HG02973 (cell line): ENCODE measurements at regions not wholly inside any gene's neighbourhood (a gene's known extent, or its start where the extent isn't known, plus 50 kb on each side); places are given as distances from the start of the nearest gene placed in this dataset.
"Not testable (repeated sequence)": the region's sequence is repeated elsewhere in the genome, so short reads cannot be mapped to it uniquely, and the experiment has no call there.

Experiments
- ATAC-seq: cut with Tn5 transposase; IDR thresholded peaks from one replicate; pipeline ENCODE4 v1.9.1; 2021; ENCODE audit warnings: moderate library complexity; ENCODE audit not compliant: unreplicated experiment

DNA sequence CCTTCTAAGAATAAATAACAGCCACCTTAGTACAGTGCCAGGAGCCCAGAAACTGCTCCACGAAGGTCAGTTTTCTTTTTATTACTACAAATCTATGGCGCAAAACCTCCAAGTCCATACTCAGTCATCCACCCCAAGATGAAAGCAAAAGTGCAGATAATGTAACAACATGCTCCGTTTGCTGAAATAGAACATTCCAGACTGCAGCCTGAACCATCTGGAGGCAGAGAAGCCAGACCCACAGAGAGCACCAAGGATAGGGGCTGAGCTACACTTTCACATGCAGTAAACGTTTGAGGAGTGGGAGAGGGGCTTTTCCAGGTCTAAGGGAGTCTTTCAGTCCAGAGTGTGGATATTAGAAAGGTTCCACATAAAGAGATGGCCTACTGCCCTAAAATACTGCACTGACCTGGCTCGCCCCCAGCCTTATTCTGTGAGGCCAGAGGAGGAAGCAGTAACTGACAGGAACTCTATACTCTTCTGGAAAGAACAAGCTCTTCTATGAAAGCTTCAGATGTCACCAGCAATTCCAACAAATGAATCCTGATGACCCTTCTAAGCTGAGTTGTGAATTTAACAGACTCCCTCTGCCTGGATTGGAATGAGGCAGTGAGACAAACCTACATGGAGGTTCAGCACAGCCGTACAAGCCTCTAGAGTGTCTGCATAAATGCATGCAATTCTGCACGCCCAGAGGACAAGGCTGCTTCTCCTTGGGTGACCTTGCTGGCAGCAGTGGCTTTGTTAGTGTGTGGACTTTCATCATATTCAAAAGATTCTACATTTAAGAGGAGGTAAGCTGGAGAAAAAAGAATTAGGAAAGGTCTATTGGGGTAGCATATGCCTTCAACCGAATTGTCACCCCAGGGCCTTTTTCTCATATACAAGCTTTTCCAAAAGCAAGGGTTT, 153.9 kb upstream of the EGLN3 start:
- ATAC-seq: no peak

DNA sequence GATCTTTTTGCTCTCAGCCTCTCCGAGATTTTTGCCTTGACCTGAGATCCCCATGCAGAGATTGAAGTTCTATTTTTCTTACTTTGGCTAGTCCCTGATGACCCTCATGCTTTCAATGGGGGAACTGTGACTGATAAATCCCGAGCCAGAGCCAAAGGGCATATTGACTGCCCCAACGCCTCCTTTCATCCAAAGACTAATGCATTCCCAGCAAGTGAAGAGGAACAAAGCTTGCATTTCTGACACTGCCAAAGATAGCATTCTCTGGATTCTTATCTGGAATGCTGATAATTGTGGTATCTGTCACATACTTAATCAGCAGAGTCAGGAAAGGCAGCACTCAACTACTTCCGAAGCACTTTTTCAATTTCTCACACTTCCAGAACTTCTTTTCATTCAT, 152.3 kb upstream of the EGLN3 start:
- no peak for ATAC-seq

DNA sequence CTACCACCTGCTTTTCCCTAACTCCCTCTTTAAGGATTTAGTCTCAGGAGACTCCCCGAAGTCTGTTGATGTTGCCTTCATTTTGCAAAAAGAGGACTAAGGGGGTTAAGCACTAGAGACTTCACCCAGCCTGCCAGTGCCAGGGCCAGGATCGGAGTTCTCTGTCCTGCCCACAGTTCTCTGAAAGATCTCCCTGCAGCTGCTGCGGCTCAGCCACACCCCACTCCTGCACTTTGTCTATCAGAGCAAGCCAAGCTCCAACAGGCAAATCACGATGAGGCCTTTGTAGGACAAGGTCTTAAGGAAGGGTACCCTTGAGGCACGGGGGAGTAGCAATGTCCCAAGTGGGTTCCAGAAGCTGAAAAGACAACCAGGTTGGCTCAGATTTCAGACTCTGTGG, 148.8 kb upstream of the EGLN3 start:
- no peak for ATAC-seq

DNA sequence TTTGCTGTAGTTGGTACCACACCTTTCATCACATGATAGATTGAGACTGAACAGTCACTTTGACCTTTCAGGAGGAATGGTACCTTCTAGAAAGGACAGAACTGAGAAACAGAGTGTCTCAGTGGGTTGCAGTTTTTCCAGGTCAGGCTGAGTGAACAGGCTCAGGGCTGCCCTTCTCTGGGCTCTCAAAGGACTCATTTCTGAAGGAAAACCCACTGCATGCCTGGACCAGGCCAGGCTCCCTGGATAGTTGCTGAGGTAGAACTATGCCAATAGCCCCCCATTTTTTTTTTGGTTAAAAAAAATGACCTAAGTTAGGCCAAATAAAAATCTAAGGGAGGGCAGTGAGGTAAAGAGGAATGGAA, 148.1 kb upstream of the EGLN3 start:
- ATAC-seq: no peak

DNA sequence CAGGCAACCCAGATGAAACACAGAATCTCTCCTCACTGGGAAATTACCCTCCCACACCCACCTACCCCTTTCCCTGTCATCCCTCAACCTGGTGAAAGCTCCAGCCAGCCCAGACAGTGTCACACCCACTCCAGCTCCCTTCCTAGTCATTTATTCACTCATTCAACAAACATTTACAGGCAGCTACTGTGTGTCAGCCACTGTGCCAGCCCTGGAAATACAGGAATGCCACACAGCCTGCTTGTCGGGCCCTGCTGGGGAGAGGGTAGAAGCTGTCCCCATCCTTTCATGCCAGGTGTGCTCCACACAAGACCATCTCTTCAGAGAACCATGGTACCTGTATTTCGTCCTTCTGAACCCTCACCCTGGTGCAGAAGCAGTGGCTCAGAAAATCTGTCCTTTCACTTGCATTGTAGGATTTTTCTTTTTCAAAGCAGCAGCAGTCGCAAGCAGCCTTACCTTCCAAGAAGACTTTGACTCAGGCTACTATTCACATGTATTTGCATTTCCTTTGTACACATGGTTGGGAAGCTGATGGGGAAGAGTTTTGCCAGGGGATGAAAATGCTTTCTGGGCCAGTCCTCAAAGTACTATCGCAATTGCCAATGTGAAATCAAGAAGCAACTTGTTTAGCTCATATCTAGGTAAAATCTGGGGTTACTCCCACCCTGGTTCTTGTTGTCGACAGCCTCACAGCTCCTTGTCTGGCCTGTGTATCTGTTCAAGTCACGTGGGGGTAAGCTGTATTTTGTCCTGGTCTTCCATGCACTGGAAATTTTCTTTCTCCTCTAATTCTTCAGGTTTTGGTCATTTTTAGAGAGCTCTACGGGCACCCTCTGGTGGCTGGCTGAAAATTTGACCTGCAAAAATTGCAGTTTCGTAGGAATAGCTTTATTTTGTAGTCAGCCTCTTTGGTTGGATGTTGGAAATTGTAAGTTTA, 147.4 kb upstream of the EGLN3 start:
- no peak for ATAC-seq

DNA sequence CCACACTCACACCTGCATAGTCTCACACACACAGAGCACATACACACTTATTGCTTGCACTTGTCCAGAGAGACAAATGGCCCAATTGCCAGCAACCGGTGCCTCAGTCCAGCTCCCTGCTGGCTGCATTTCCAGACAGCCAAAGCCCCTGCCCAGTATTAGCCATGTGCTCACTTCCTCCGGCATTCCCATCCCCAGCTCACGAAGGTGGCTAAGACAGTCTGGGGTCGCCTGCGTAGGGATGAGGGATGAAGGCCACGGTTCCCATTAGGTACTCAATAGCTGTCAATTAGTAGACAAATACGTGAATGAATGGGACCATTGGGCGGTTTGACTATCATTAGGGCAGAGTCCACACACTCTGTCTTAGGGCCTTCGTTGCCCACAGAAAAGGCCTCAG, 146.8 kb upstream of the EGLN3 start:
- no peak for ATAC-seq

DNA sequence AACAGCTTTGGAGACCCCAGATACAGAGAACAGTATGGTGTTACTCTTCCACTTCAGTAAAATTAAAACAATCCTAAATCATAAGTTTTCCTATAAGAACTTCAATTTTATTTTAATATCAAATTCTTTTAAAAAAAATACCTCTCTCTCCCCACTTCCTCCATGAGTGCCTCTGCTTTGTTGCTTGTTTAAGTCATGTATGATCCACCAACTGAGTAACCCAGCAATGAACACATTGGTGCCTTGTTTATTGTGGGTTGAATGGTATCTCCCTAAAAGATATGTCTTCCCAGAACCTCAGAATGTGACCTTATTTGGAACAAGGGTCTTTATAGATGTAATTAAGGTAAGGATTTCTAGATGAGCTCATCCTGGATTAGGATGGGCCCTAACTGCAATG, 143.5 kb upstream of the EGLN3 start:
- no peak for ATAC-seq

DNA sequence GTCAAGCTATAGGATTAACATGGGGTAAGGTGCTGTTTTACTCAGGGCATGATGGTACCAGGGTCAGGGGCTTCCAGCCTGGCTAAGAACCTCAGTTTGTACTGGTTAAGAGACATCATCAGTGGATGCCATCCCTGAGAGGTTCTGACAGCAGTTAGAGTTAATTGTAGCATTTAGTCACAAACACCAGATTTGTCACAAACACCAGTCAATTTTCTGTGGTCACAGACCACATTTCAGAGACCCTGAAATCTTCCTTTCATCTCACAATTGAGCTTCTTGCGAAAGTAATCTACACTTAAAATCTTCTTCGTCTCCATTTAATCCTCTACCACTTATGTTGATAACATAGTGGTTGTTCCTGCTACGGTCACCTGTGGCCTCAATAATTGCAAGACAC, 143.0 kb upstream of the EGLN3 start:
- no peak for ATAC-seq

DNA sequence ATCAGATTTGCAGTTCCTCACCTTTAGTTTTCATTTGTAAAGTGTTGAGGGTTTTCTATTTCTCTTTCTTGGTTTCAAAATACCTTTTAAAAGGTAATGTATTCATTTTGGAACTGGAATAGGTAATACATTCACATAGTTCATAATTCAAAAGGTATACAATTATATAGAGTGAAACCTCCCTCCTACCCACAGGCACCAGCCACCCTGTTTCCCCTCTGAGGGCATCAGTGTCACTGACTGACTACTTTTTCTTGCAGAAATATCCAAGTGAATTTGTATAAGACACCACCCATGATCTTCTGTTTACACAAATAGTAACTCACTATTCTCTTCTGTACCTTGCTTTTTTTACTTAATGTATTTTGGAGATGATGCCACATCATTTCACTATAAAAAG, 139.6 kb upstream of the EGLN3 start:
- no peak for ATAC-seq

DNA sequence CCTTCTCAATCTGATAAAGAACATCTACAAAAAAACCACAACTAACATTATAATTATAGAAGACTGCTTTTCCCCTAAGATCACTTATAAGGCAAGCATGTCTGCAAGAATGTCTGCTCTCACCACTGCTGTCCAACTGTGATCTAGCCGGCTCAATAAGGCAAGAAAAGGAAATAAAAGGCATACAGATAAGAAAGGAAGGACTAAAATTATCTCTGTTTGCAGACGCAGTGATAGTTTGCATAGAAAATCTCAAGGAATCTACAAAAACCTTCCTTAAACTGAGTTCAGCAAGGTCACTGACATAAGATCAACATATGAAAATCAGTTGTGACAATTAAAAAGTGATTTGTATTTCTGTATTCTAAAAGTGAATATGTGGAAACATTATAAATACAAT, 138.0 kb upstream of the EGLN3 start:
- no peak for ATAC-seq

DNA sequence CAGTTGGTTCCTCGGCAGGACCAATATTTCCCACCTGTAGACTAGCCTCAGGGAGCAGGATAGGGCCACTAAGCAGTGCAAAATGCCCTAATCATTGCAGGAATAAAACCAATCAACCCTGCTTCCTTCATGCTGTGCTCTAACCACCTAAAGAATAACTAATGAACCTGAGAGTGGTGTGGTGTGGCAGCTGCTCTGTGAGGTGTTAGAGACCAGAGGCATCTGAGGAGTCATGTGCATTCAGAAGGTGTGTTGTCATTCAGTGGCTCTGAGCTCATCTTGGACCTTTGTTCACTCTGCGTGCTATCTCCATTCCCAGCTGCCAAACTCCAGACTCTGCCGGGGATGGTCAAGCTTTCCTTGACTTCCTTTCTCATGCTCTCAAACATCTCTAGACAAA, 136.7 kb upstream of the EGLN3 start:
- ATAC-seq: no peak

DNA sequence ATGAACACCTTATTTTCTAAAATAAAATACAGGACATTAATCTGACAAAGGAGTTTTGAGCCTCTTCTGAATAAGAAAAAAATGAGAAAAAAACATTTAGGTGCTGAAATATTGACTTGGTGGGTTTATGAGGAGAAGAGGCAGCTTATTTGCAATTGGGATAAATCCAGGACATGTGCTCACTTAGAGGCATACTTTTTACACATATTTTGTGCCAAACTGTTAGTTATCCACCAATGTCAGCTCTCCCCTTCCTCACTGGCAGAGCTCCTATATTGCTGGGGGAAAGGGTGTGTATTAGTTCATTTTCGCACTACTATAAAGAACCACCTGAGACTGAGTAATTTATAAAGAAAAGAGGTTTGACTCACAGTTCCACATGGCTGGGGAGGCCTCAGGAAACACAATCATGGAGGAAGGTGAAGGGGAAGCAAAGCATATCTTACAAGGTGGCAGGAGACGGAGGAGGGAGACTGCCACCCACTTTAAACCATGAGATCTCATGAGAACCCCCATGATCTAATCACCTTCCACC, 135.4 kb upstream of the EGLN3 start:
- ATAC-seq: no peak

DNA sequence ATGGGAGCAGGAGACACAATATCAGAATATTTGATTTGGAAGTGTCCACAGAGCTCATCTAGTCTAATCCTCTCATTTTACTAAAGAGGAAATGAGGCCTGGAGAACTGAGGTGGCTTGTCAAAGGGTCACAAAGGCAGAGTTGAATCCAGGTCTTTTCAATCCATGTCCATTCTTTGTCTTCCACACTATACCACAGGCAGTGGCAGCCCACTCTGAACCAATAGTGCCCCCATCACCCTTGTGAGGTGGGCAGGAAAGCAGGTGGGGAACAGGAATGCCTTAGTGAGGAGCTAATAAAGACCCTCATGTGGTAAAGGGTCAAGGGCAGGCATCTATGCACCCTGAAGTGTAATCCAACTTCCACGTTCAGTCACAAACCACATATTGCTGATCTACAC, 134.8 kb upstream of the EGLN3 start:
- ATAC-seq: no peak

DNA sequence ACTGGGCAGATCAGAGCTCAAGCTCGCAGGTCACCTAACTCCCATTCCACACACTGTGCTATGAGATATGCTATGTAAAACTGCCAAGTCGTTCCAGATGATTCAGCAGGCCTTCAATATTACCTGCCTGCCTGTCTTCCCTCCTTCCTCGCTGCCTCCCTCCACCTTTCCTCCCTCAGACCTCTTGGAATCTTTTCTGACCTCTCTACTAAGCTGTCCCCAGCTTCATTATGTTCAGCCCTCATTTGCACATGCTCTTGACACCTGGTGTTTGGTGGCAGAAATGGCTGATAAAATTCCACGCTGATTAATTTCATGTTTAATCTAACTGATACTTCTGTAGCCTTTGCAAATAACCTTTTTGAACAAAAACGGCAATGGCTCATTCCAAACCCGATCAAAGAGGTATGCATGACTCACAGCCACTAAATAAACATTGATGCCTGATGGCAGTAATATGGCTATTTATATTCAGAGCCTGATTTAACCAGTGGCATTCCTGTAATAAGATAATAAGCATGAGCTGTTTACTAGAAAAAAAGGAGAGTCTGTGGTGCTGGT, 130.8 kb upstream of the EGLN3 start:
- ATAC-seq: no peak

DNA sequence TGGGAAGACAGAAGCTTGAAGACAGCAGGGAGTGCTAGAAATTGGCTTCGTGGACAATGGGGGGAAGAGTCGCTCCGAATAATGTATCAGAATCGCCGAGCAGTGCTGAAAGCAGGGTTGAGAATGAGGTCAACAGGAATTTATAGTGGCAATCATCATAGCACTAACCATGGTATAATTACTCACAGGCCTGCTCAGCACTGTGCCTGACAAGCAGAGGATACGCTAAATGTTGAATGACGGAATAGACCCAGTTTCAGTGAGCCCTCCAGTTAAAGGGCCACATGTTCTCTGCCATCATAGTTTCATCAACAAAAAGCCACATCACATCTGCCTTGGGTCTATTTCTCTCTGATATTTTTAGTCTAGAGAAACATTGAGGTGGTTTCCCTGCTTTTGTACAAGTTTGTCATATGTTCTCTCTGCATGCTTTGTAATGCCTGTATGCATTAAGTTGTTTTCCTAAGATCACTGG, 130.3 kb upstream of the EGLN3 start:
- no peak for ATAC-seq

DNA sequence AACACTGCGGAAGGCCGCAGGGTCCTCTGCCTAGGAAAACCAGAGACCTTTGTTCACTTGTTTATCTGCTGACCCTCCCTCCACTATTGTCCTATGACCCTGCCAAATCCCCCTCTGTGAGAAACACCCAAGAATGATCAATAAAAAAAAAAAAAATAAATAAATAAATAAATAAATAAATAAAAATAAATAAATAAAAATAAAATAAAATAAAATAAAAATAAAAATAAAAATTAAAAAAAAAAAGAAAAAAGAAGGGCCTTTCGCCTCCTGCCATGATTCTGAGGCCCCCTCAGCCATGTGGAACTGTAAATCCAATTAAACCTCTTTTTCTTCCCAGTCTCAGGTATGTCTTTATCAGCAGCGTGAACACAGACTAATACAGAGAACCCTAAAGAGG, 128.8 kb upstream of the EGLN3 start:
- ATAC-seq: not testable (repeated sequence)

DNA sequence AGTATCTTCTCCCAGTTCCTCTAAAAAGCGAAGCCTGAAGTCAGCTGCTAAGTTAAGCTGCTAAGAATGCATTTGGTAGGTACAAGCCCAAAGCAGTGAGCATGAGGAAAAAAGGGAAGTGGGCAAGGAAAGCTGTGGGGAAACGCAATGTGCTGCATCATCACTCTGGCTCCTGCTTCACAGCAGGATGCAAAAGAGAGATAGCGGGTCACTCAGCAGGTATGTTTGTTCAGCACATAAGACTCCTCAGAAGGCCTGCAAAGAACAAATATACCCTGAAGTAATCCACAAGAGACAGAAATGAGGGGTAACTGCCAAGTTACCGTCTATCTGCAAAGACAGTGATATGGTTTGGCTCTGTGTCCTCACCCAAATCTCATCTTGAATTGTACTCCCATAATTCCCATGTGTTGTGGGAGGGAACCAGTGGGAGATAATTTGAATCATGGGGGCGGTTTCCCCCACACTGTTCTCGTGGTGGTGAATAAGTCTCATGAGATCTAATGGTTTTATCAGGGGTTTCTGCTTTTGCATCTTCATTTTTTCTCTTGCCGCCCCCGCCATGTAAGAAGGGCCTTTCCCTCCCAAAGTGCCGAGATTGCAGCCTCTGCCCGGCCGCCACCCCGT, 127.4 kb upstream of the EGLN3 start:
- no peak for ATAC-seq

DNA sequence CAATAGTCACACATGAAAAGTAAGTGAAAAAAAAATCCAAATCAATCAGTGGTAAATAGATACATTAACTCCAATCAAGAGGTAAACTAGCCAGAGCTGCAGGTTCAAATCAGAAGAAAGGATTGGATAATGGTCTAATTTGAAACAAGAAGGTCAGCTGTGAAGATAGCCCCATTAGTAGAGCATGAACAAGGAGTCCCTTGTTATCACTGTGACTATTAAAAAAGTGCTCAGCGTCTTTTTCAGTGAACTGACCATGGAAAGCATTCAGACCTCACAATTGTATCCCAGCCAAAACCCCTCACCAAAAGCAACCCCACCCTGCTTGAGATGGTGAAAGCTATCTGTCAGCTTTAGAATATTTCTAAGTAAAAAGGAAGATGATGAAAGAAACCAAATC, 125.0 kb upstream of the EGLN3 start:
- no peak for ATAC-seq

DNA sequence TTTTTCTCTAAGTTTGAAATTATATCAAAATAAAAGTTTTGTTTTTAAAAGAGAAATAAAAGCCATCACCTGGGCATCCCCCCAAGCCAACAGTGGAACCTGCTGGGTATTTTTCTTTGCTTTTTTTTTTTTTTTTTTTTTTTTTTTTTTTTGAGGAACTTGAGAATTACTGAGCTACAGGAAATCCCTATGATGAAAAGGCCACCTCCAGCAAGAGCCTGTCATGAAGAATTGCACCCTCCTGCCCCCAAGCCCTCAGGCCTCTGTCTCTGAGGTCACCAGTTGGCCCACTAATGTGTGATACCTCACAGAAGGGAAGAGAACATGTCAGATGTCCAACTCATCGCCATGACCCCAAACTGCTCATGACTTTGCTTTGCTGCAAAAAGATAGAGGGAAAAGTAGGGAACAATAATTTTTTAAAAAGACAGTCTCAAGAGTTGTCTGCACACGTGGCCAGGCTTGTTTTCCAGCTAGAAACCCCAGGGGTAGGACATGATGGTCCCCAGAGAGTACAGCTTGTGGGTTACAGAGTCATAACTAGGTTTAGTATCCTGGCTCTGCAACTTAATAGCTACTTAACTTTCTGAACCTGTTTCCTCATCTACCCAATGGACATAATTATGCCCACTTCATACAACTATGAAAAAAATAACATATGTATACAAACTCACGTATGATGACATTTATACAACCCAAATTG, 124.3 kb upstream of the EGLN3 start:
- no peak for ATAC-seq

DNA sequence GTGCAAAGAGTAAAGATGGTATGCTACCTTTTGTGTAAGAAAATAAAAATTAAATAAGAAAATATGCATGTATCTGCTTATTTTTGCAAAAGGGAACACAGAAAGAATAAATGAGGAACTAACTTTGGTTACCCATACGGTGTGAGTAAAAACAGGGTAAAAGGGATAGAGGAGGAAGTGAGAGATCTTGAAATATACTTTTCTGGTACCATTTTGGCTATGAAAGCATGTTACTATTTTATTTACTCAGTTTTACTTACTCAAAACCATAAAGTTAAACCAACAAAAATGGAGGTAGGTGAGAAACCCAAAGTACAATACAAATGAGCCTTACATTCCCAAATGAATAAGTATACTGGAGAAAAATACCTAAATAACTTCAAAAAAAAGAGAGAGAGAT, 122.0 kb upstream of the EGLN3 start:
- no peak for ATAC-seq
